Right cardiac atrium (tissue), 5 donors: ENCODE measurements at regions not wholly inside any gene's neighbourhood (a gene's known extent, or its start where the extent isn't known, plus 50 kb on each side); places are given as distances from the start of the nearest gene placed in this dataset.
A peak's percentile ranks its signal among the peaks of the same experiment; 100 is the strongest.

Source experiments
- ATAC-seq, 2 donors: fragments of 200-7000 bp; cut with Tn5 transposase; one replicate each; pipeline versions ENCODE4 v1.8.0 to v1.9.1; 2020; ENCODE audit warnings: moderate library complexity in 2 of 2, mild to moderate bottlenecking in 1 of 2
- DNase-seq, 3 donors: peaks; one replicate each; pipeline ENCODE4 v3.0.0-alpha.2; 2020
- H3K27ac ChIP-seq: one replicate; pipeline ENCODE4 v1.5.1; 2013; ENCODE audit warnings: mild to moderate bottlenecking, low read length, control low read depth, moderate library complexity
- H3K27me3 ChIP-seq: one replicate; pipeline ENCODE4 v1.6.1; 2013; ENCODE audit not compliant: control insufficient read depth, insufficient read depth
- H3K4me1 ChIP-seq: one replicate; pipeline ENCODE4 v1.6.1; 2013; ENCODE audit warnings: low read length; ENCODE audit not compliant: control insufficient read depth, insufficient read depth
- H3K4me3 ChIP-seq: one replicate; pipeline ENCODE4 v1.5.1; 2013; ENCODE audit warnings: low read length, control low read depth
- H3K9me3 ChIP-seq: one replicate; pipeline ENCODE4 v1.6.1; 2013; ENCODE audit warnings: low read length; ENCODE audit not compliant: control insufficient read depth
- WGBS: extraction: QIAGEN DNeasy Blood & Tissue Kit; methylation state at CpG from one replicate; pipeline ENCODE4 v1.1.7; 2013; 5-methylcytosine and 5-hydroxymethylcytosine counted together
- intact Hi-C, 4 donors: fragments of 100-400 bp; cut with DNase I; formaldehyde crosslinking; loops; one replicate each; pipeline versions ENCODE4 v1.11.0 to v1.14.0; 2022 to 2023
- donor health status: healthy with polysubstance abuse.
- donor health status: DM: no; HTN: yes; CAD: no.
- donor health status: DM: no; HTN: no; CAD: no.
- donor health status: DM: no; HTN: yes; CAD: no; lungs with severe emphysema.
- donor health status: DM: yes; HTN: yes; CAD: no.

DNA sequence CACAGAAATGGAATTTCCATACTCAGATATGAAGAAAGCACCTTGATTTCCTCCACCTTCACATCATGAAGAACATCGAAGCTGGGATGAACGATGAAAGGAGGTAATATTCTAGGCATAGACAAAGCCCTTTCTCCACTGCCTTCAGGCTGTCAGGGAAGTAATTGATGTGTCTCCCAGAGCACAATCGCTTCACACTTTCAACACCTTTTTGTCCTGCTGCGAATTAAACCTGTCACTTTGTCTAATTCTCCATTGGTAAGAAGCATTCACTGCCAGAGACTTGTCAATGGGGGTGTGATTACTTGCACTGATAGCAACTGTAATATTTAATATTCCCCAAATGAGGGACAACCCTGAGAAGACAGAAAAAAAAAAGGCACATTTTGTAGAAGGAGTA lies 260.1 kb downstream of the ETS1 start:
- 70% methylated on average over 4 of the region's 4 CpGs for WGBS
- no peak overlapping the region for H3K4me3 ChIP-seq
- no peaks in the 10 kb centered on the region for H3K27me3 ChIP-seq
- H3K27ac ChIP-seq: no peak overlapping the region
- intact Hi-C loops: loop anchor here in 1 of 4 donors (10.0 kb wide), 1 partner anchor 228 kb away; no protein-coding TSS in a partner anchor
- peaks cover 8% of the 10 kb centered on the region for H3K4me1 ChIP-seq
- ATAC-seq (no peak), DNase-seq (no peak)
- H3K9me3 ChIP-seq: no peaks in the 10 kb centered on the region

- no peak overlapping the region for H3K4me3 ChIP-seq
- WGBS: 55% methylated on average over 7 of the region's 7 CpGs
- intact Hi-C loops: loop anchor here in 1 of 4 donors (10.0 kb wide), 1 partner anchor 228 kb away; no protein-coding TSS in a partner anchor
- peaks cover 8% of the 10 kb centered on the region for H3K4me1 ChIP-seq
- ATAC-seq: no peak
- H3K9me3 ChIP-seq: no peaks in the 10 kb centered on the region
- H3K27me3 ChIP-seq: no peaks in the 10 kb centered on the region
- DNase-seq: no peak
- H3K27ac ChIP-seq: no peak overlapping the region
These were observed 260.6 kb downstream of the ETS1 start for GRCh38 chr11:128326791-128327190.

GRCh38 chr11:128324531-128325141 lies 262.7 kb downstream of the ETS1 start:
- no peak for DNase-seq
- no peak overlapping the region for H3K4me3 ChIP-seq
- no peaks in the 10 kb centered on the region for H3K27me3 ChIP-seq
- H3K4me1 ChIP-seq: peaks cover 3% of the 10 kb centered on the region
- 77% methylated on average over 14 of the region's 14 CpGs for WGBS
- ATAC-seq: no peak
- H3K27ac ChIP-seq: no peak overlapping the region
- intact Hi-C loops: loop anchor here in 1 of 4 donors (10.0 kb wide), 1 partner anchor 230 kb away; no protein-coding TSS in a partner anchor
- H3K9me3 ChIP-seq: no peaks in the 10 kb centered on the region

- Histone ChIP-seq H3K4me3 (no peak overlapping the region), H3K4me1 (peaks cover 1% of the 10 kb centered on the region), H3K27ac (no peak overlapping the region), H3K27me3 (no peaks in the 10 kb centered on the region), H3K9me3 (no peaks in the 10 kb centered on the region)
- DNase-seq (no peak), ATAC-seq (no peak)
- intact Hi-C loops: loop anchor here in 1 of 4 donors (10.0 kb wide), 1 partner anchor 231 kb away; no protein-coding TSS in a partner anchor
- WGBS: 72% methylated on average over 9 of the region's 9 CpGs
These were observed 263.3 kb downstream of the ETS1 start for GRCh38 chr11:128324051-128324481.

GRCh38 chr11:128323381-128323780 lies 264.0 kb downstream of the ETS1 start:
- DNase-seq: no peak

GRCh38 chr11:128318856-128319474 lies 268.4 kb downstream of the ETS1 start:
- ATAC-seq: no peak
- 76% methylated on average over 8 of the region's 8 CpGs for WGBS
- Histone ChIP-seq H3K27ac (no peak overlapping the region), H3K4me3 (no peak overlapping the region), H3K27me3 (no peaks in the 10 kb centered on the region), H3K4me1 (no peaks in the 10 kb centered on the region), H3K9me3 (no peaks in the 10 kb centered on the region)
- DNase-seq: no peak
- intact Hi-C loops: no loop called here

More at GRCh38 chr11:128323381-128323780, 264.0 kb downstream of the ETS1 start:
- no peaks in the 10 kb centered on the region for H3K27me3 ChIP-seq
- H3K9me3 ChIP-seq: no peaks in the 10 kb centered on the region
- H3K27ac ChIP-seq: no peak overlapping the region
- intact Hi-C loops: loop anchor here in 1 of 4 donors (10.0 kb wide), 1 partner anchor 231 kb away; no protein-coding TSS in a partner anchor
- no peaks in the 10 kb centered on the region for H3K4me1 ChIP-seq
- H3K4me3 ChIP-seq: no peak overlapping the region
- 68% methylated on average over 2 of the region's 2 CpGs for WGBS
- peak in 1 of 2 donors; percentile 44 for ATAC-seq

- no peaks in the 10 kb centered on the region for H3K4me1 ChIP-seq
- H3K27ac ChIP-seq: no peak overlapping the region
- H3K9me3 ChIP-seq: no peaks in the 10 kb centered on the region
- intact Hi-C loops: no loop called here
- ATAC-seq: no peak
- H3K4me3 ChIP-seq: no peak overlapping the region
- WGBS: 70% methylated on average over 4 of the region's 4 CpGs
- DNase-seq: no peak
- no peaks in the 10 kb centered on the region for H3K27me3 ChIP-seq
These were observed 270.7 kb downstream of the ETS1 start for GRCh38 chr11:128316541-128317227.

DNA sequence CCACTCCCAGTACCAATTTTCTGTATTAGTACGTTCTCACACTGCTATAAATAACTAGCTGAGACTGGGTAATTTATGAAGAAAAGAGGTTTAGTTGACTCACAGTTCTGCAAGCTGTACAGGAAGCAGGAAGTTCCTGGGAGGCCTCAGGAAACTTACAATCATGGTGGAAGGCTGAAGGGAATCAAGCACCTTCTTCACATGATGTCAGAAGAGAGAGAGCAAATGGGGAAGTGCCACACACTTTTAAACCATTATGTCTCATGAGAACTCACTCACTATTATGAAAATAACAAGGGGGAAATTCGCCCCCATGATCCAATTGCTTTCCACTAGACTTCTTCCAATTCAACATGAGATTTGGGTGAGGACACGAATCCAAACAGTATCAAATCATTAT lies 271.4 kb downstream of the ETS1 start:
- 84% methylated on average over 3 of the region's 3 CpGs for WGBS
- H3K4me1 ChIP-seq: no peaks in the 10 kb centered on the region
- ATAC-seq (no peak), DNase-seq (no peak)
- intact Hi-C loops: no loop called here
- no peaks in the 10 kb centered on the region for H3K27me3 ChIP-seq
- no peaks in the 10 kb centered on the region for H3K9me3 ChIP-seq
- H3K27ac ChIP-seq: no peak overlapping the region
- H3K4me3 ChIP-seq: no peak overlapping the region

DNA sequence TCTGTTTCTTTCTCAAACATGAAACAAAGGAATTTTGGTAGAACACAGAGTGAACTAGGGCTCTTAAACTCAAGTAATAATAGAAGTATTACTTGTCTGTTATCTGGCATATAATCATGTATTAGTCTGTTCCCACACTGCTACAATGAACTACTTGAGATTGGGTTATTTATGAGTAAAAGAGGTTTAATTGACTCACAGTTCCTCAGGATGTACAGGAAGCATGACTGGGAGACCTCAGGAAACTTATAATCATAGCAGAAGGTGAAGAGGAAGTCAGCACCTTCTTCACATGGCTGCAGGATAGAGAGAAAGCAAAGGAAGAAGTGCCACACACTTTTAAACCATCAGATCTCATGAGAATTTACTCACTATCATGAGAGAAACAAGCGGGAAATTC lies 273.4 kb downstream of the ETS1 start:
- Histone ChIP-seq H3K27ac (no peak overlapping the region), H3K27me3 (no peaks in the 10 kb centered on the region), H3K9me3 (no peaks in the 10 kb centered on the region), H3K4me1 (no peaks in the 10 kb centered on the region), H3K4me3 (no peak overlapping the region)
- ATAC-seq (no peak), DNase-seq (no peak)
- intact Hi-C loops: no loop called here
- 100% methylated on average over 1 of the region's 1 CpG for WGBS

GRCh38 chr11:128311742-128312719 lies 275.3 kb downstream of the ETS1 start:
- no peaks in the 10 kb centered on the region for H3K27me3 ChIP-seq
- WGBS: 64% methylated on average over 3 of the region's 3 CpGs
- no peak for ATAC-seq
- intact Hi-C loops: no loop called here
- no peak overlapping the region for H3K27ac ChIP-seq
- H3K4me1 ChIP-seq: no peaks in the 10 kb centered on the region
- no peak for DNase-seq
- H3K4me3 ChIP-seq: no peak overlapping the region
- H3K9me3 ChIP-seq: no peaks in the 10 kb centered on the region
